ENCODE measurements at regions not wholly inside any gene's neighbourhood (a gene's known extent, or its start where the extent isn't known, plus 50 kb on each side); places are given as distances from the start of the nearest gene placed in this dataset.

GRCh38 chrY:15286572-15286971 lies 762.2 kb downstream of the NLGN4Y start:
- H3K9me3 ChIP-seq = no peaks in the 10 kb centered on the region
- H3K27ac ChIP-seq = no peak overlapping the region
- H3K27me3 ChIP-seq = no peaks in the 10 kb centered on the region
- TF ChIP-seq POLR2AphosphoS5 (IDR thresholded peaks at IDR 0.05) = no peak
- no peak for TF ChIP-seq POLR2A (IDR thresholded peaks at IDR 0.05)
- no peak for TF ChIP-seq CTCF (IDR thresholded peaks at IDR 0.05)
- TF ChIP-seq EP300 (IDR thresholded peaks at IDR 0.05) = no peak
- no peaks in the 10 kb centered on the region for H3K4me1 ChIP-seq
- no peak overlapping the region for H3K4me3 ChIP-seq
- no CpG with 5 or more reads among the region's 1 CpG for WGBS, 2 donors (ENCODE audit: low coverage in 1 of 2)
- H3K36me3 ChIP-seq = no peaks in the 10 kb centered on the region
- ATAC-seq = no peak

- TF ChIP-seq POLR2A (IDR thresholded peaks at IDR 0.05) = no peak
- no peak for TF ChIP-seq POLR2AphosphoS5 (IDR thresholded peaks at IDR 0.05)
- TF ChIP-seq CTCF (IDR thresholded peaks at IDR 0.05) = no peak
- no peak for TF ChIP-seq EP300 (IDR thresholded peaks at IDR 0.05)
- Histone ChIP-seq H3K36me3 (no peaks in the 10 kb centered on the region), H3K27me3 (no peaks in the 10 kb centered on the region), H3K4me1 (no peaks in the 10 kb centered on the region), H3K9me3 (no peaks in the 10 kb centered on the region), H3K4me3 (no peak overlapping the region), H3K27ac (no peak overlapping the region)
- WGBS, 2 donors (ENCODE audit: low coverage in 1 of 2) = no CpG with 5 or more reads among the region's 2 CpGs
- ATAC-seq = no peak
Observed at GRCh38 chrY:15289821-15290220, 765.5 kb downstream of the NLGN4Y start.

GRCh38 chrY:15292881-15293280 lies 768.6 kb downstream of the NLGN4Y start:
- H3K27me3 ChIP-seq = no peaks in the 10 kb centered on the region
- no peak for TF ChIP-seq EP300 (IDR thresholded peaks at IDR 0.05)
- no peak for TF ChIP-seq POLR2A (IDR thresholded peaks at IDR 0.05)
- TF ChIP-seq CTCF (IDR thresholded peaks at IDR 0.05) = no peak
- TF ChIP-seq POLR2AphosphoS5 (IDR thresholded peaks at IDR 0.05) = no peak
- H3K4me3 ChIP-seq = no peak overlapping the region
- ATAC-seq = no peak
- H3K9me3 ChIP-seq = no peaks in the 10 kb centered on the region
- no peak overlapping the region for H3K27ac ChIP-seq
- H3K36me3 ChIP-seq = no peaks in the 10 kb centered on the region
- H3K4me1 ChIP-seq = no peaks in the 10 kb centered on the region
- 49% methylated on average over 4 of the region's 8 CpGs; no CpG with 5 or more reads in 1 of the 2 donors for WGBS, 2 donors (ENCODE audit: low coverage in 1 of 2)

- Histone ChIP-seq H3K9me3 (no peaks in the 10 kb centered on the region), H3K27ac (no peak overlapping the region), H3K4me1 (no peaks in the 10 kb centered on the region), H3K27me3 (no peaks in the 10 kb centered on the region), H3K36me3 (no peaks in the 10 kb centered on the region), H3K4me3 (no peak overlapping the region)
- 70% methylated on average over 3 of the region's 3 CpGs; no CpG with 5 or more reads in 1 of the 2 donors for WGBS, 2 donors (ENCODE audit: low coverage in 1 of 2)
- no peak for ATAC-seq
- TF ChIP-seq EP300 (IDR thresholded peaks at IDR 0.05) (no peak), POLR2A (IDR thresholded peaks at IDR 0.05) (no peak), CTCF (IDR thresholded peaks at IDR 0.05) (no peak), POLR2AphosphoS5 (IDR thresholded peaks at IDR 0.05) (no peak)
Observed at GRCh38 chrY:15301879-15302278, 777.5 kb downstream of the NLGN4Y start.

GRCh38 chrY:15312166-15312565 lies 787.8 kb downstream of the NLGN4Y start:
- Histone ChIP-seq H3K27me3 (no peaks in the 10 kb centered on the region), H3K4me3 (no peak overlapping the region), H3K36me3 (no peaks in the 10 kb centered on the region), H3K4me1 (no peaks in the 10 kb centered on the region), H3K27ac (no peak overlapping the region), H3K9me3 (no peaks in the 10 kb centered on the region)
- 92% methylated on average over 2 of the region's 2 CpGs; no CpG with 5 or more reads in 1 of the 2 donors for WGBS, 2 donors (ENCODE audit: low coverage in 1 of 2)
- TF ChIP-seq POLR2A (IDR thresholded peaks at IDR 0.05) (no peak), POLR2AphosphoS5 (IDR thresholded peaks at IDR 0.05) (no peak), CTCF (IDR thresholded peaks at IDR 0.05) (no peak), EP300 (IDR thresholded peaks at IDR 0.05) (no peak)
- no peak for ATAC-seq

Data from gastroesophageal sphincter (tissue), 4 donors.